GM18505 (cell line): ENCODE measurements at regions not wholly inside any gene's neighbourhood (a gene's known extent, or its start where the extent isn't known, plus 50 kb on each side); places are given as distances from the start of the nearest gene placed in this dataset.
"Not testable (repeated sequence)": the region's sequence is repeated elsewhere in the genome, so short reads cannot be mapped to it uniquely, and the experiment has no call there.

Source experiments
- ATAC-seq: cut with Tn5 transposase; IDR thresholded peaks from one replicate; pipeline ENCODE4 v1.9.1; 2021; ENCODE audit not compliant: unreplicated experiment
- POLR2A ChIP-seq: IDR thresholded peaks from 4 replicates; pipeline ENCODE4 v1.6.1; 2011; ENCODE audit warnings: borderline replicate concordance; ENCODE audit not compliant: insufficient read depth, insufficient read length; ENCODE audit errors: extremely low read depth

GRCh38 chr6:145559836-145560235 is 175.5 kb downstream of the EPM2A start:
- no peak for TF ChIP-seq POLR2A
- ATAC-seq, result no peak

GRCh38 chr6:145561095-145562072 is 173.9 kb downstream of the EPM2A start:
- ATAC-seq, result no peak
- TF ChIP-seq POLR2A, result no peak

- no peak for ATAC-seq
- TF ChIP-seq POLR2A, result no peak
Observed at GRCh38 chr6:145562771-145563615, 172.3 kb downstream of the EPM2A start.

GRCh38 chr6:145564553-145564952 is 170.8 kb downstream of the EPM2A start:
- no peak for ATAC-seq
- no peak for TF ChIP-seq POLR2A

GRCh38 chr6:145567684-145568252 is 167.6 kb downstream of the EPM2A start:
- no peak for TF ChIP-seq POLR2A
- ATAC-seq, result no peak

GRCh38 chr6:145569140-145569539 is 166.2 kb downstream of the EPM2A start:
- no peak for TF ChIP-seq POLR2A
- no peak for ATAC-seq

GRCh38 chr6:145570336-145570735 is 165.0 kb downstream of the EPM2A start:
- not testable (repeated sequence) for ATAC-seq

- not testable (repeated sequence) for ATAC-seq
Observed at GRCh38 chr6:145574269-145574668, 161.1 kb downstream of the EPM2A start.
